GM10266 (cell line): ENCODE measurements at regions not wholly inside any gene's neighbourhood (a gene's known extent, or its start where the extent isn't known, plus 50 kb on each side); places are given as distances from the start of the nearest gene placed in this dataset.

ENCODE experiments used
- DNase-seq: peaks from one replicate; pipeline ENCODE4 v3.0.0; 2012; ENCODE audit errors: extremely low spot score
- TF ChIP-seq, protein P1 (sequence below): IDR thresholded peaks from 2 replicates; pipeline ENCODE4 v1.5.1; 2012; ENCODE audit warnings: mild to moderate bottlenecking, low read depth; ENCODE audit not compliant: control insufficient read depth, insufficient read depth; ENCODE audit errors: missing control alignments

- TF ChIP-seq, protein P1, sequence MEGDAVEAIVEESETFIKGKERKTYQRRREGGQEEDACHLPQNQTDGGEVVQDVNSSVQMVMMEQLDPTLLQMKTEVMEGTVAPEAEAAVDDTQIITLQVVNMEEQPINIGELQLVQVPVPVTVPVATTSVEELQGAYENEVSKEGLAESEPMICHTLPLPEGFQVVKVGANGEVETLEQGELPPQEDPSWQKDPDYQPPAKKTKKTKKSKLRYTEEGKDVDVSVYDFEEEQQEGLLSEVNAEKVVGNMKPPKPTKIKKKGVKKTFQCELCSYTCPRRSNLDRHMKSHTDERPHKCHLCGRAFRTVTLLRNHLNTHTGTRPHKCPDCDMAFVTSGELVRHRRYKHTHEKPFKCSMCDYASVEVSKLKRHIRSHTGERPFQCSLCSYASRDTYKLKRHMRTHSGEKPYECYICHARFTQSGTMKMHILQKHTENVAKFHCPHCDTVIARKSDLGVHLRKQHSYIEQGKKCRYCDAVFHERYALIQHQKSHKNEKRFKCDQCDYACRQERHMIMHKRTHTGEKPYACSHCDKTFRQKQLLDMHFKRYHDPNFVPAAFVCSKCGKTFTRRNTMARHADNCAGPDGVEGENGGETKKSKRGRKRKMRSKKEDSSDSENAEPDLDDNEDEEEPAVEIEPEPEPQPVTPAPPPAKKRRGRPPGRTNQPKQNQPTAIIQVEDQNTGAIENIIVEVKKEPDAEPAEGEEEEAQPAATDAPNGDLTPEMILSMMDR = no peak
- no peak for DNase-seq
Measured at GRCh38 chr18:21180588-21180987, 61.4 kb upstream of the GREB1L start.

- TF ChIP-seq, protein P1 = no peak
- DNase-seq = no peak
Measured at GRCh38 chr18:21181766-21182165, 60.3 kb upstream of the GREB1L start.

DNA sequence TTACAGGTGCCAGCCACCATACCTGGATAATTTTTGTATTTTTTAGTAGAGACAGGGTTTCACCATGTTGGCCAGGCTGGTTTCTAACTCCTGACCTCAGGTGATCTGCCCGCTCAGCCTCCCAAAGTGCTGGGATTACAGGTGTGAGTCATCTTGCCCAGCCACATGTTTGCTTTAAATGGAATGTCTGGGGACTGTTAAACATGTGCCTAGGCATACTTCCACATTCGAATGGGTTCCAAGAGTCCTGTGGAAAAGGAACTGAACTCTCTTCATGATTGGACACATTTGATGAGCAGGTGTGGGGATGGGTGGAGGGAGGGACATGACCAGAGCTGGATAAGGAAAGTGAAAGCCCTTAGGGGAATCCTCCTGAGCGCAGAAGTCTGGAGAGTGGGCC, 58.4 kb upstream of the GREB1L start:
- no peak for DNase-seq
- TF ChIP-seq, protein P1 = no peak

- TF ChIP-seq, protein P1 = no peak
Measured at GRCh38 chr18:21184396-21184996, 57.5 kb upstream of the GREB1L start.

GRCh38 chr18:21187886-21188285, 54.1 kb upstream of the GREB1L start:
- no peak for DNase-seq
- TF ChIP-seq, protein P1 = no peak

More at GRCh38 chr18:21184396-21184996, 57.5 kb upstream of the GREB1L start:
- no peak for DNase-seq

- DNase-seq = no peak
- TF ChIP-seq, protein P1 = peak; percentile 36
Measured at GRCh38 chr18:21191596-21192307, 50.3 kb upstream of the GREB1L start.
